IPS-18c (cell line): ENCODE measurements at regions not wholly inside any gene's neighbourhood (a gene's known extent, or its start where the extent isn't known, plus 50 kb on each side); places are given as distances from the start of the nearest gene placed in this dataset.

Experiments
- H3K4me3 ChIP-seq: 2 replicates; pipeline ENCODE4 v1.7.0; 2013; ENCODE audit warnings: low read depth, mild to moderate bottlenecking, low read length, moderate library complexity; ENCODE audit not compliant: insufficient read depth
- H3K9me3 ChIP-seq: one replicate; pipeline ENCODE4 v1.6.1; 2013; ENCODE audit warnings: mild to moderate bottlenecking, low read length, moderate library complexity; ENCODE audit not compliant: control insufficient read depth, insufficient read depth

DNA sequence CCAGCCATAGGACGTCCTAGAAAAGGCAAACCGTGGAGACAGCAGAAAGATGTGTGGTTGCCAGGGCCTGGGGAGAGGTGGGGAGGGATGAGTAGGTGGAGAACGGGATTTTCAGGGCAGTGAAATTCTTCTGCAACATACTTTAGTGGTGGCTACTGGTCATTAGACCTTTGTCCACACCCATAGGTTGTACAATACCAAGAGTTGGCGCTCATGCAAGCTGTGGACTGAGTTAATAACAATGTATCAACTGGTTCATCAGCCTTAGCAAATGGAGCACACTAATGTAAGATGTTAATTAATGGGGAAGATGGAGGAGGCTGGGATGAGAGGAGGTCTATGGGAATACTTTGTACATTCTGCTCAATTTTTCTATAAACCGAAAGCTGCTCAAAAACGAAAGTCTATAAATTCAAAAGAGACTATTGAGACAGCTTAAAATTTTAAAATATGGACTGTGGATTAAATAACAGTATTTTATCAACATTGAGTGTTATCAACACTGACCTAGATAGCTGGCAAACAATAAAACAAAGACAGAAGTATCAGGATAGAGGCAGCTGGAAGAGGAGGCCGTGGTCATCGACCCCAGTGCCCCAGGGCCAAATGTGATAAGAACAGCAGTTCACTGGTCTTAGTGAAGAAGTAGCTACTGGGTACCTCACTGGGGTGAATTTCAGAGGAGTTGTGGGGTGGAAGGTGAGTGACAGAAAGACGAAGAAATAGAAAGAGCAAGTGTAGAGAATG, 90.9 kb downstream of the SYNE3 start:
- H3K9me3 ChIP-seq: no peaks in the 10 kb centered on the region
- H3K4me3 ChIP-seq: no peak overlapping the region

DNA sequence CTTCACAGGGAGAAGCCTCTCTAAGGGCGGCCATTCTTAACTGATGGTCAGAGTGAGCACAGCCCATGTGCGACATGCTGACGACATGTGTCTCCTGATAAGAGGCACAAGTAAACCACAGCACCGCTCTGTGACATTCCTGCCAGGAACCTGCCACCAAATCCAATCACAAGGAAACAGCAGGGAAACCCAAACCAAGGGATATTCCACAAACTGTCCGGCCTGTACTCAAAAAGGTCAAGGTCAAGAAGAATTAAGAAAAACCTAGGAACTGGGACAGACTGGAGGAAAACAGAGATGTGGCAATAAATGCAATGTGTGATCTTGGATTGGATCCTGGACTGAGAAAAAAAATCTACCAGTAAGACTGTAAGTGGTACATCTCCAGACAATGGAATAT, 91.9 kb downstream of the SYNE3 start:
- Histone ChIP-seq H3K4me3 (no peak overlapping the region), H3K9me3 (no peaks in the 10 kb centered on the region)

DNA sequence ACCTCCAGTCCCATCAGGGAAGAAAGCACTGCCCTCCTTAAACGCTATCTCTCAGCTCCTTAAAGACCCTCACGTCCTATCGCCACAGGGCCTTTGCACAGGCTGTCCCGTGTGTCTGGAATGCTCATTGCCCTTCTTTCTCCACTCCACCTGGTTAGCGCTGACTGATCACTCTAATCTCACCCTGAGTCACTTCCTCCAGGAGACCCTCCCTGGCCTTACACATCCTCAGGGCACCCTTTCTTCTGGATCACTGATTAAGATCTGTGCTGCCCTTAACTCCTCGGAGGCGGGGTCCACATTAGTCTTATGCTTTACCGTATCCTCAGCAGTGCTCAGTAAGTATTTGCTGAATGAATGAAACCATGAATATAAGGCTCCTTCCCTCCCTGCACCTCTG, 94.7 kb downstream of the SYNE3 start:
- Histone ChIP-seq H3K4me3 (no peak overlapping the region), H3K9me3 (no peaks in the 10 kb centered on the region)

DNA sequence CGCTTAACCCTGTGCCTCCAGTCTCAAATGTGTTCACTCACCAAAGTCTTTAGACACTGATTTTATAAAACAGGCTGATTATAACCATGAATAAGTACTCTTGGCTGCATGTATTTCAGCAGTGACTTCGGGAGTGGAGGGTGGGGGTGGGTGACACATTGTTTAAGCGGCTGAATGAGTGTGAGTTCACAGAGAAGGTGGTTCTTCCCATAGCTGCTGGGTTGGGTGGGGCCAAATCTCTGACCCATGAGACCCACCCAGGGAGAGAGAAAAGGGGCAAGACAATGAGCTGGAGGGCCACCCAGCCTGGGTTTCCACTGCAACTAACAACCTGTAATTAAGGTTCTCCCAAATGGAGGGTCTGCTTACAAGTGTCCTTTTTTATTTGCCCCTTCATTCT, 96.4 kb downstream of the SYNE3 start:
- H3K4me3 ChIP-seq: no peak overlapping the region
- no peaks in the 10 kb centered on the region for H3K9me3 ChIP-seq

DNA sequence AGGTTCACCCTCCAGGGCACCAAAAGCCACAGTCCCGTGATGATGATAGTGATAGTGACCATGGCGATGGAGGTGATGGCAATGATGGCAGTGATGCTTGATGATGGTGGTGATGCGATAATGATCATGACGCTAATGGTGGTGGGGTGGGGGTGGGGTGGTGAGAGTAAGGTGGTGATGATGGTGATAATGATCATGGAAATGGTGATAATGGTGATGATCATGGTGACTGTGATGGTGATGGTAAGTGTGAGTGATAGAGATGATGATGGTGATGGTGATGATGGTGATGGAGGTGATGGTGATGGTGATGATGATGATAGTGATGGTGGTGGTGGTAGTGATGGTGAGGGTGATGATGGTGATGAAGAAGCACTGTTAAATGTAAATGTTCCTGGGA, 96.9 kb downstream of the SYNE3 start:
- H3K4me3 ChIP-seq: no peak overlapping the region
- H3K9me3 ChIP-seq: no peaks in the 10 kb centered on the region

DNA sequence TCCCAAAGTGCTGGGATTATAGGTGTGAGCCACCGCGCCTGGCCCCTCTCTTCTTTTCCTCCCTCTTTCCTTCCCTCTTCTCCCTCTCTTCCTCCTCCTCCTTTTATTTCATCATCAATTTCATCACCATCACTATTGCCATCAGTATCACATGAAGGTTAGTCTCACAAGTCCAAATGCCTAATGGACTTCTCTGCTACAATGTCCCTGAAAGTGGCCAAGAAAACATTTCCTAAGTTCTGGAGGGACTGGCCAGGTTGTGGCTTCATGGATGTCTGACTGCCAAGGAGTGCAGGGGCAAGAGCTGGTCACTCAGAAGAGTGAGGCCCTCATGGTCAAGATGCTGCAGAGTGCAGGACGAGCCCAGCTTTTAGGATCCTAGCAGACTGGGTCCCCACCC, 97.6 kb downstream of the SYNE3 start:
- no peaks in the 10 kb centered on the region for H3K9me3 ChIP-seq
- no peak overlapping the region for H3K4me3 ChIP-seq

DNA sequence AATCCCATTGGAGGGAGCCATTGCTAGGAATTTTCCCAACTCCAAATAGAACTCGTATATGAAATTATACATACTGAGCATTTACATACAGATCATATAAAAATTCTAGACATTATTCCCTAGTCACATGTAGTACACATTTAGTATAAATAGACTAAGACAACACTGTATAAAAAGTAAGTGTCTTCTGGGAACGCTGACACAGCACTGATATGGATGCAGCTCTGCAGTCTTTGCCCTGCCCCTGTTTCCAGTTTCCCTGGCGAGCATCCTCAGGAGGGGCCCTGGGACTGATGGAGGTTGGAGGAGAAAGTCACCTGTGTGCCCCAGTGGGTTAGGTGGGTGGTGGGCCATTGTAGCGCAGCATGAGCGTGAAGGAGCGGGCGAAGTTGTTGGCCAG, 97.8 kb upstream of the CLMN start:
- Histone ChIP-seq H3K4me3 (no peak overlapping the region), H3K9me3 (no peaks in the 10 kb centered on the region)

DNA sequence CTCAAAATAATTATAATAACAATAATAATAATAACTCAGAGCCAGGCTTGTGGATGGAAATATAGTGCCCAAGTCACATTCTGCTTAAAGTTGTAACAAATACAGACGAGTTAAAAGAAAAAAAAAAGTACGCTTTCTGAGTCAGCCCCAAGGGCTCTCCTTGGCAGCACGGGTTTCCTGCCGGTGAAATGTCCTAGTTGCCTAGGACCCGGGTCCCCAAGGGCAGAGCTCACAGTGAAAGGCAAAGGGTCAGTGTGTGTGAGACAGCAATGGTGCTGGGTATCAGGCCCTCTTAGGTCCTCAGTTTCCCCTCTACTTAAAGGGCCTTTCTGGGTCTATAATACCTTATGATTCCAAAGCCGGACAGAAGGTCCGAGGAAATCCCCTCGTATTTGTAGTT, 96.3 kb upstream of the CLMN start:
- Histone ChIP-seq H3K9me3 (no peaks in the 10 kb centered on the region), H3K4me3 (no peak overlapping the region)

DNA sequence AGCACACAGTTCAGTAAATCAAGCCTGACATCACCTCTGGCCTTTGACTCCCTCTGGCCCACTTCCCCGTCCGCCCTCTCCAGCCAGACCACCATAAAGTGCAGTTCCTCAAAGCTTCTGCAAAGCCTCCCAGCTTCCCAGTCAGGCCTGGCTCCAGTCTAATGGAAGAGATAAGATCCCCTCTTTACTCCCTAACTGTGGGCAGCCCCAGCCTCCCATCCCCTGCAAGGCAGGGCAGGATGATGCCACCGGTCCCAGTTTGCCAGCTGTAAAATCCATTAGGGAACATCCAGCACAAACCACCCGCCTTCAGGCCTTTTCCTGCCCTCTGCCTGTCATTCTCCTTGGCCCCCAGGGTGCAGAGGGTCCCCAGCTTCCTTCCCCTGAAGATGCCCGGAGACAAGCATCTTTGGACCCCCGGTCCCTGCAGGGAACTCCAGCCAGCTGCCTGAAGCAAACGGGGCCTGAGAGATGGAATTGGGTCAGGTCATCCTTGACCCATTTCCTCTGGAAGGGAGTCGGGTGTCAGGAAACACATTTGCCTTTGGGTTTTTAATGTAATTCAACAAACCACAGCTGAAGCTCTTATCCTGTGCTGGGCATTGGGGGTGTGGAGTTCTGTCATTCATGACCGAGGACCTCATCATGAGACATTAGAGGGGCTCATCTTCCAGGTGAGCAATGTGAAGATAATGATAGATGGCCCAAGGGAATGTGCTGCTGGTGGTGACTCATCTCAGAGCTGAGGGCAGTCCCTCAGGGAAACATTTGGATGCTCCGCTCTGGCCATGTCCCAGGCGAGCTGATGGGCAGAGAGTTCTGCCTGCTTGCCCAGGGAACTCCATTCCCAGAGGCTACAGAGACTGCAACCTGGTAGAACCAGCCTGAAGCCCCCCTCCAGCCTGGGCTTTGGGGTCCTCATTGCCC, 93.8 kb upstream of the CLMN start:
- H3K9me3 ChIP-seq: peaks cover 2% of the 10 kb centered on the region
- no peak overlapping the region for H3K4me3 ChIP-seq

DNA sequence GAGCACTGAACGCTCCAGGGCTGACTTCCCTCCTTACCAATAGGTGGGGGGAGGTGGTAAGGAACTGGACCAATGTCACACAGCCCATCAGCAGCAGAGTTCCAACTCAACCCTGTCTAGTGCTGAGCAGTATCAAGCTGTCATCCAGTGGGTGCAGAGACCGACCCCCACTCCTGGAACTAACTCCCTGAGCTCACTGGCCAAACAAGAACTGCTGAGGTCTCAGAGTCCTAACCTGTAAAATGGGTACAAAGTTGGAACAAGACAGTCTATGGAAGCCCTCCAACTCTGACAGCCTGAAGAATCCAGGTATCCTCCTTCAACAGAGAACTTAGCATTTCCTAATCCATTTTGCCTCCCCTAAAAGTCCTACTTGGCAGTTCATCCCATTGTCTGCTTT, 91.1 kb upstream of the CLMN start:
- Histone ChIP-seq H3K9me3 (peaks cover 2% of the 10 kb centered on the region), H3K4me3 (no peak overlapping the region)

DNA sequence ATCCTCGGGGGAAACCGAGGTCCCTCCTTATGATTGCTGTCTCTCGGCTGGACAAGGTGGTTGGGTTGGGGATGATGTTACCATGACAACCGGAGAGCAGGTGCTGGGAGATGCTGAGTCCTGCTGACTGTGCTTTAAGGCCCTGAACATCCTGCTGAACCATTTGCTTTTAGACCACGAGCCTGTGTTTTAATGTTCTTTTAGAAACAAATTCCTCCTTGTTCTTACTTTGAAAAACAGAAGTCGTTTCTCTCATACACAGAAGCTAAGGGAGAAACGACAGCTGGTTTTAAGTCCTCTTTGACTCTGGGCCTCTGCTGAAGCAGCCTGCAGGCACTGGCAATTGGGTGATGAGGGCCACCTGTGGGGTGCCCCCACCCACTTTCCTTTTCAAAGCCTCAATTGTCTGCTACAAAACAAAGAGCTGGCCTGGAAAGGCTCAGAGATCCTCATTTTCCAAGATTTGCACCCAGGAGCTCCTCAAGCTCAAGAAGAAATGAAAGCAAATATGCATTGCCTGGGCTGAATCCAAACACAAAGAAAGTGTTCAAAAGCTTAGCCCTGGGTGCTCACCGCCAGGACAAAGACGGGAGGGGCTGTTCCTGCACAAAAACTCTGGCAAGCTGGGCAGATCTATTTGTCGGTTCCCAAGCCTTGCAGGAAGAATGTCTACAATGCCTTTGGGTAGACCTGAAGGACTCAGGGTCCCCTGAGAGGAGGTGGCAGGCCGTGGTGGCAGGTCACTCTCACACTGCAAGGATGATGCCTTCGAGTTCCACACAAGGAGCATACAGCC, 90.0 kb upstream of the CLMN start:
- Histone ChIP-seq H3K9me3 (peaks cover 2% of the 10 kb centered on the region), H3K4me3 (no peak overlapping the region)

DNA sequence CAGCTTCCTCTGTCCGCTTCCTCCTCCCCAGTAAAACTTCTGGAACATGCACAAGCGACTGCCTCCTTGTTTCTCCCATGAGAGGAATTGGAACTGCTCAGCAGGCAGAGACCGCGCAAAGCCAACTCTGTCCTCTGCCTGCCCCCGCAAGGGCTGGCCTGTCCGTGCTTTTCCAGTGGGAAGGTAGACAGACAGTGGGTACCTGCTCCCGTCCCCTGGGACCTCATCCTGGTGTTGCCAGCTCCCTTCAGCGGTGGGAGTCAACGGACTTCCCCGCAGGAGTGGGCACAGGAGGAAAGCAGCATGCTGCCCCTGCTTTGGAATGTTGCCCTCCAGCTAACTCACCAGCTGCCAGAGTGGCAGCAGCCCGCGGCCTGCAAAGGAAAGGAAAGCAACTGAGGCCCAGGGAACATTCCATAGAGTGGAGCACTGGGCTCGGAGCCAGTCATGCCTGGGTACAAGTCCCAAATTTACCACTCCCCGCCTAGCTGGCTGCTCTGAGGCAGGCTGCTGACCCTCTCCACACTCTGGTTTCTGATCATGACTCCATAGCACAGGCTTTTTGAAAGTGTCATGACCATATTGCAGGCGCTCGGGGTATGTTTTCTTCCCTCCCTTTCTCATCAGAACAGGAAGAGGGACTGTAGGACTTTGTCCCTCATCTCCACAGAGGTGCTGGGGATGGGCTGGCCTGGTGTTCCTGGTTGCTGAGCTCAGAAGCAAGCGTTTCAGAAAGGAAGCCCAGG, 89.2 kb upstream of the CLMN start:
- Histone ChIP-seq H3K4me3 (no peak overlapping the region), H3K9me3 (peaks cover 2% of the 10 kb centered on the region)

DNA sequence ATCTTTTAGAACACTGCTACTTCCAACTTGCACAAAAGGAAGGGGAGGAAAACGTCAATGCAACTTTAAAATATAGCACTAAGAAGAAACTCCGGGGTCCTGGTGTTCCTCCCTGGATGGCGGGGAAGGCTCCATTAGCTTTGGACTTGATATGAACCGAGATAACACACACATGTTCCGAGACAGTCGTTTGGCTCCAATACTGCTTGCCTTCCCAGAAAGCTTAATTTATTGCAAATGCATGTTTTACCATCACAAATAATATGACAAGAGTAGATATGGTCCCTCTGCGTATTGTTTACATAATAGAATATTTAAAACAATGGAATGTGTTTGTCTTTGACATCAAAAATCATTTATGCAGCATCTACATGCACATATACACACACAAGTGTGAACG, 87.6 kb upstream of the CLMN start:
- peaks cover 2% of the 10 kb centered on the region for H3K9me3 ChIP-seq
- H3K4me3 ChIP-seq: no peak overlapping the region

DNA sequence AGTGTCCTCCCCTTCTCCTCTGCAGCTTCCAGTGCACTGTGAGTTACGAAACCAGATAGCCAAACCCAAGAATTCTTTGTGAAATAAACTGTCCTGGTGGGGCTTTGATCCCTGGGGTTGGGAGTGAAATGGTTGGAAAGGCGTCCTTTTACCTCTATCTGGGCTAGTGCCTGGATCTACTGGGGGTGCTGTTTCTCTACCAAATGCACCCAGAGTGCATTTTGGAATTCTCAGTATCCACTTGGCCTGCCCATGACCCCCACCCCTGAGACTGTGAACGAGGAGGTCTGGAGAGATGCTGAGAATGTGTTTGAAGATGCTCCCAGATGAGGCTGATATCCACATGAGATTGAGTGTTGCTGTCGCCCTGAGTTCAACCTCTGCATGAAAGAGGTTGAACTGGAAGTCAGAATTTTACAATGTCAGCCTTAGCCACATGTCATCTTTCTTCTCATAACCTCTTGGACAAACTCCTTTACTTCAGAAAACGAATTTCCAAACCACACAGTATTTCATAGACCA, 87.1 kb upstream of the CLMN start:
- Histone ChIP-seq H3K4me3 (no peak overlapping the region), H3K9me3 (peaks cover 2% of the 10 kb centered on the region)

DNA sequence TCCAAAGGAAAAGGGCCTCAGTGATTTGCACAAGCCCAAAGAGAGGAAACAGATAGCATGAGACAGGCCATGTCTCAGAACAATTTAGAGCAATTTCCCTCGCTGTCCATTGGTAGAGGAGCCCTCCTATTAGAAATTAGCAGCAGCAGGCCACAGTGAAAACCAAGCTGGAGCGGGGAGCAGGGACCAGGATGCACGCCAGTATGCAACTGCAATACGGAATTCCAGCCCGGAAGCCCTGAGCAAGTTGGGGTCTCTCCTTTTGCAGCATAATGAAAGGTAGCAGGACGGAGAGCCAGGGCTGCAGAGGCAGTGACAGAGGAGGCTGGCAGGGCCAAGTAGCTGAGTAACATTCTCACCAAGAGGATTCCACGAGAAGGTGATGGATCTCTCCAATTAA, 84.9 kb upstream of the CLMN start:
- Histone ChIP-seq H3K4me3 (no peak overlapping the region), H3K9me3 (no peaks in the 10 kb centered on the region)

DNA sequence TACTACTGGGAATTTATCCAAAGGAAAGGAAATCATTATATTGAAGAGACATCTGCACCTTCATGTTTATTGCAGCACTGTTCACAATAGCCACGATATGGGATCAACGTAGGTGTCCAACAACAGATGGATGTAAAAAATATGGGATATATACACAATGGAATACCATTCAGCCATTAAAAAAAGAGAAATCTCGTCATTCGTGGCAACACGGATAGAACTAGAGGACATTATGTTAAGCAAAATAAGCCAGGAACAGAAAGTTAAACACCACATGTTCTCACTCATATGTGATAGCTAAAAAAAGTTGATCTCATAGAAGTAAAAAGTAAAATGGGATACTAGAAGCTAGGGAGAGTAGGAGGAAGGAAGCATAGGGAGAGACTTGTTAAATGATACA, 82.9 kb upstream of the CLMN start:
- Histone ChIP-seq H3K4me3 (no peak overlapping the region), H3K9me3 (no peaks in the 10 kb centered on the region)

DNA sequence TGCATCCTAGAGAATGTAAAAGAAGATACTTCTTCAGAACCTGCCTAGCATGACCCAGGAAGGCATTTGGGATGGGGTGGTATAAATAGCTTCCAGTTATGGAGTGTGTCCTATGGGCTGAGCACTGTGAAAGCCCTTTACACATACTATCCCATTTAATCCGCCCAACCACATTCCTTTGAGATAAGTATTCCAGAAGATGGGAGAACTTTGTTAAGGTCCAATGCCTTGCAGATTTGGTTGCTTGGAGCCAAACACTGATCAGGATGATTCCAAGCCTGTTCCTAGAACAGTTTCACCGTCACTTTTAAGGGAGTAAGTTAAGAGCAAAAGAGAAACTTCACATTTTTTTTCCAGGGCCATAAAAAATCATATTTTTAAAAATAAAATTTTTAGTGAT, 82.5 kb upstream of the CLMN start:
- Histone ChIP-seq H3K9me3 (no peaks in the 10 kb centered on the region), H3K4me3 (no peak overlapping the region)
